HCT116 (cell line): ENCODE measurements at regions not wholly inside any gene's neighbourhood (a gene's known extent, or its start where the extent isn't known, plus 50 kb on each side); places are given as distances from the start of the nearest gene placed in this dataset.

Source experiments
- ATAC-seq: fragments of 200-7000 bp; cut with Tn5 transposase; 2 replicates; pipeline ENCODE4 v1.9.1; 2020; ENCODE audit warnings: mild to moderate bottlenecking, moderate library complexity
- BruUV-seq: library from RNA; stranded (reverse); fragments of 400-500 nt; replicated peaks from 2 replicates; lab custom pipeline; 2021; lab: Mats Ljungman, UMichigan
- CTCF ChIA-PET: fragments of 300-600 bp; sonication (Branson Sonifier 250); formaldehyde crosslinking; loops from one replicate; lab custom pipeline; 2021; ENCODE audit warnings: antibody characterized with exemption; lab: Charles Lee
- POLR2A ChIA-PET: fragments of 300-600, 350-600 bp; sonication (Branson Sonifier 250); formaldehyde crosslinking; loops from one replicate; lab custom pipeline; 2021; ENCODE audit warnings: antibody characterized with exemption; lab: Charles Lee
- RAD21 ChIA-PET, 2 experiments: fragments of 300-600 bp; sonication (Branson Sonifier 250); formaldehyde crosslinking; loops; one replicate each; lab custom pipeline; 2023; ENCODE audit warnings: low total read pairs in 2 of 2; ENCODE audit not compliant: uncharacterized antibody in 2 of 2, unreplicated experiment in 2 of 2, low non-redundant PET in 1 of 2; lab: Charles Lee
- DNase-seq: peaks from one replicate; pipeline ENCODE4 v3.0.0-alpha.2; 2010; ENCODE audit warnings: low read depth, low spot score
- H2AFZ ChIP-seq: fragments of 200-600 bp; shearing (Covaris generic), sonication (generic); 2 replicates; pipeline ENCODE4 v1.6.1; 2017; ENCODE audit warnings: low read depth, mixed run types, mixed read lengths, antibody characterized with exemption, low read length; ENCODE audit not compliant: poor library complexity, severe bottlenecking
- H3K27ac ChIP-seq: 2 replicates; pipeline ENCODE4 v1.5.1; 2012; ENCODE audit warnings: low read depth, low read length
- H3K27me3 ChIP-seq: fragments of 200-600 bp; sonication (generic); 2 replicates; pipeline ENCODE4 v1.6.1; 2016; ENCODE audit warnings: mixed run types, low read length, mixed read lengths; ENCODE audit not compliant: insufficient read depth
- H3K36me3 ChIP-seq, 2 experiments: fragments of 200-500 bp in 1 of 2; fragments of 200-600 bp in 1 of 2; sonication (Bioruptor generic) in 1 of 2; sonication (generic) in 1 of 2; 2 replicates each; pipeline versions ENCODE4 v1.5.1 to v1.6.1; 2014 to 2016; ENCODE audit warnings: low read length in 2 of 2, inconsistent platforms in 1 of 2, mixed read lengths in 1 of 2, mixed run types in 1 of 2; ENCODE audit not compliant: insufficient read depth in 2 of 2, control insufficient read depth in 1 of 2
- H3K4me1 ChIP-seq, 2 experiments: fragments of 200-600 bp in 1 of 2; sonication (generic) in 1 of 2; 2 replicates each; pipeline versions ENCODE4 v1.5.1 to v1.6.1; 2012 to 2017; ENCODE audit warnings: low read length in 2 of 2, inconsistent platforms in 1 of 2, mild to moderate bottlenecking in 1 of 2, mixed read lengths in 1 of 2, mixed run types in 1 of 2, moderate library complexity in 1 of 2; ENCODE audit not compliant: insufficient read depth in 2 of 2, control insufficient read depth in 1 of 2
- H3K4me2 ChIP-seq: fragments of 200-600 bp; sonication (generic); 2 replicates; pipeline ENCODE4 v1.6.1; 2017; ENCODE audit warnings: mixed run types, low read length, mixed read lengths
- H3K4me3 ChIP-seq, 2 experiments: fragments of 200-600 bp in 1 of 2; sonication (generic) in 1 of 2; replicated peaks in 1 of 2; 2 replicates each; pipeline ENCODE4 v1.5.1; 2011 to 2016; ENCODE audit warnings: low read length in 2 of 2, control low read depth in 1 of 2, low read depth in 1 of 2, mild to moderate bottlenecking in 1 of 2, mixed read lengths in 1 of 2, mixed run types in 1 of 2
- H3K79me2 ChIP-seq: fragments of 200-600 bp; sonication (generic); 2 replicates; pipeline ENCODE4 v1.6.1; 2017; ENCODE audit warnings: mild to moderate bottlenecking, mixed run types, low read length, moderate library complexity, mixed read lengths; ENCODE audit not compliant: insufficient read depth
- H3K9ac ChIP-seq: fragments of 200-600 bp; sonication (generic); 2 replicates; pipeline ENCODE4 v1.6.1; 2016; ENCODE audit warnings: low read length, mixed read lengths
- H3K9me2 ChIP-seq: fragments of 200-600 bp; sonication (generic), shearing (Covaris generic); 2 replicates; pipeline ENCODE4 v1.6.1; 2017; ENCODE audit warnings: mixed run types, mild to moderate bottlenecking, moderate library complexity; ENCODE audit not compliant: insufficient read depth
- H3K9me3 ChIP-seq, 2 experiments: fragments of 200-500 bp in 1 of 2; fragments of 200-600 bp in 1 of 2; sonication (Bioruptor generic) in 1 of 2; sonication (generic) in 1 of 2; 2 replicates each; pipeline ENCODE4 v1.6.1; 2014 to 2017; ENCODE audit warnings: low read length in 2 of 2, mixed read lengths in 2 of 2, inconsistent platforms in 1 of 2, low read depth in 1 of 2, mild to moderate bottlenecking in 1 of 2, mixed run types in 1 of 2, moderate library complexity in 1 of 2; ENCODE audit not compliant: control insufficient read depth in 1 of 2, insufficient read depth in 1 of 2
- H4K20me1 ChIP-seq: fragments of 200-600 bp; sonication (generic), shearing (Covaris generic); 2 replicates; pipeline ENCODE4 v1.6.1; 2017; ENCODE audit warnings: mixed run types, mild to moderate bottlenecking, moderate library complexity; ENCODE audit not compliant: insufficient read depth
- ATF3 ChIP-seq: IDR thresholded peaks from 2 replicates; pipeline ENCODE4 v1.6.1; 2012
- CBX3 ChIP-seq: IDR thresholded peaks from 2 replicates; pipeline ENCODE4 v1.6.1; 2012; ENCODE audit warnings: low read depth
- CEBPB ChIP-seq: IDR thresholded peaks from 2 replicates; pipeline ENCODE4 v1.6.1; 2012; ENCODE audit warnings: low read depth
- EGR1 ChIP-seq: IDR thresholded peaks from 2 replicates; pipeline ENCODE4 v1.6.1; 2012; ENCODE audit warnings: low read depth
- EZH2 ChIP-seq: fragments of 200-600 bp; sonication (generic); IDR thresholded peaks from 2 replicates; pipeline ENCODE4 v1.6.1; 2017; ENCODE audit warnings: antibody characterized with exemption, mixed run types
- EZH2phosphoT487 ChIP-seq: fragments of 200-600 bp; IDR thresholded peaks from 2 replicates; pipeline ENCODE4 v1.6.1; 2018; ENCODE audit warnings: antibody characterized with exemption, borderline replicate concordance
- FOSL1 ChIP-seq: IDR thresholded peaks from 2 replicates; pipeline ENCODE4 v1.6.1; 2012; ENCODE audit warnings: low read depth
- JUND ChIP-seq: IDR thresholded peaks from 2 replicates; pipeline ENCODE4 v1.6.1; 2012
- MAX ChIP-seq: IDR thresholded peaks from 2 replicates; pipeline ENCODE4 v1.6.1; 2012
- POLR2A ChIP-seq: IDR thresholded peaks from 2 replicates; pipeline ENCODE4 v1.7.0; 2011; ENCODE audit warnings: borderline replicate concordance; ENCODE audit not compliant: insufficient read depth, insufficient read length; ENCODE audit errors: extremely low read depth
- POLR2AphosphoS5 ChIP-seq: IDR thresholded peaks from 2 replicates; pipeline ENCODE4 v1.6.1; 2011; ENCODE audit warnings: mild to moderate bottlenecking, low read depth, low read length, moderate library complexity
- RAD21 ChIP-seq: IDR thresholded peaks from 2 replicates; pipeline ENCODE4 v1.6.1; 2012; ENCODE audit warnings: low read depth, mild to moderate bottlenecking
- SIN3A ChIP-seq: IDR thresholded peaks from 2 replicates; pipeline ENCODE4 v1.6.1; 2012; ENCODE audit warnings: low read depth
- SP1 ChIP-seq: IDR thresholded peaks from 2 replicates; pipeline ENCODE4 v1.6.1; 2012; ENCODE audit warnings: low read depth
- TCF7L2 ChIP-seq: IDR thresholded peaks from 2 replicates; pipeline ENCODE4 v1.7.0; 2011; ENCODE audit warnings: borderline replicate concordance, inconsistent platforms; ENCODE audit not compliant: insufficient read depth, insufficient read length; ENCODE audit errors: extremely low read depth
- YY1 ChIP-seq: IDR thresholded peaks from 2 replicates; pipeline ENCODE4 v1.6.1; 2011; ENCODE audit warnings: low read length, low read depth, moderate library complexity, mild to moderate bottlenecking; ENCODE audit not compliant: insufficient replicate concordance; ENCODE audit errors: extremely low read depth
- ZFX ChIP-seq: fragments of 450-650 bp; IDR thresholded peaks from 2 replicates; pipeline ENCODE4 v1.6.1; 2017
- ZNF274 ChIP-seq: fragments of 200-500 bp; sonication (Bioruptor generic); IDR thresholded peaks from 2 replicates; pipeline ENCODE4 v1.6.1; 2014; ENCODE audit warnings: mild to moderate bottlenecking, low read depth, low read length, inconsistent platforms
- intact Hi-C: fragments of 100-400 bp; cut with micrococcal nuclease; formaldehyde crosslinking; loops from 2 replicates; pipeline ENCODE4 v1.10.0; 2022
- TF ChIP-seq, protein P1 (sequence below), 3 experiments: fragments of 200-600 bp in 1 of 3; sonication (generic) in 1 of 3; IDR thresholded peaks in 2 of 3; conservative IDR thresholded peaks in 1 of 3; 2 replicates each; pipeline ENCODE4 v1.5.1; 2012 to 2017; ENCODE audit warnings: low read depth in 2 of 3, low read length in 2 of 3, antibody characterized with exemption in 1 of 3, borderline replicate concordance in 1 of 3, control low read depth in 1 of 3, mild to moderate bottlenecking in 1 of 3, mixed read lengths in 1 of 3, mixed run types in 1 of 3, moderate library complexity in 1 of 3; ENCODE audit not compliant: insufficient read depth in 1 of 3
- TF ChIP-seq, protein P2 (sequence below): IDR thresholded peaks from 2 replicates; pipeline ENCODE4 v1.6.1; 2011; ENCODE audit warnings: mild to moderate bottlenecking, low read length, moderate library complexity; ENCODE audit not compliant: insufficient replicate concordance; ENCODE audit errors: extremely low read depth

- Histone ChIP-seq H2AFZ (no peak overlapping the region), H3K27ac (no peak overlapping the region), H3K4me1 (no peaks in the 10 kb centered on the region), H3K79me2 (no peaks in the 10 kb centered on the region), H3K9me2 (no peaks in the 10 kb centered on the region), H3K4me2 (no peak overlapping the region), H3K9ac (no peak overlapping the region), H3K27me3 (no peaks in the 10 kb centered on the region), H3K36me3 (no peaks in the 10 kb centered on the region), H3K4me3 (no peak overlapping the region), H3K9me3 (no peaks in the 10 kb centered on the region; a peak in 2 of 4 replicates), H4K20me1 (no peaks in the 10 kb centered on the region)
- BruUV-seq: no TSS peak
- POLR2A ChIA-PET: no interaction called here
- DNase-seq (no peak), ATAC-seq (no peak)
- RAD21 ChIA-PET: no interaction called here
- no peak for TF ChIP-seq EZH2phosphoT487
- no peak for TF ChIP-seq CBX3
- TF ChIP-seq TCF7L2: no peak
- no peak for TF ChIP-seq YY1
- TF ChIP-seq ATF3: no peak
- CTCF ChIA-PET: no interaction called here
- intact Hi-C loops: no loop called here
Measured at GRCh38 chr2:59342166-59342565, 1101.0 kb upstream of the FANCL start.

DNA sequence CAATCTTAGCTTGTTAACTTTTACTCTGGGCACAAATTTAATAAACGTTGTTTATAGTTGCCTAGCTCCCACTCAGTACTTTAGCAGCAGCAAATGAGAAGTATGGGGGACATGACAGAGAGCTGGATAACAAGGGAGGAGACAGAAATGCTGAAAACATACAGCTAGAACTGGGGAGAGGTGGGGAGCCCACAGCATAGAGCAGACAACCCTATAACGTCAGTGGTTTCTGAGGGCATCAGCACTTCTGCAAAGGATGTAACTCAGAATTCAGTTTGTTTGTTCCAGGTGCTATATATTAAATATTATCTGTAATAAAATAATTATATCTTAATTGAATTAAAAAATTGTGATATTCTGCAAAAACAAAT lies 1098.7 kb upstream of the FANCL start:
- Histone ChIP-seq H3K9me2 (no peaks in the 10 kb centered on the region), H3K79me2 (no peaks in the 10 kb centered on the region), H3K9ac (no peak overlapping the region), H3K27me3 (no peaks in the 10 kb centered on the region), H4K20me1 (no peaks in the 10 kb centered on the region), H3K9me3 (no peaks in the 10 kb centered on the region; a peak in 2 of 4 replicates), H3K4me2 (no peak overlapping the region), H2AFZ (no peak overlapping the region), H3K4me1 (no peaks in the 10 kb centered on the region), H3K36me3 (no peaks in the 10 kb centered on the region), H3K4me3 (no peak overlapping the region), H3K27ac (no peak overlapping the region)
- RAD21 ChIA-PET: no interaction called here
- BruUV-seq: no TSS peak
- POLR2A ChIA-PET: no interaction called here
- intact Hi-C loops: no loop called here
- ATAC-seq (no peak), DNase-seq (no peak)
- CTCF ChIA-PET: no interaction called here
- TF ChIP-seq, protein P1, sequence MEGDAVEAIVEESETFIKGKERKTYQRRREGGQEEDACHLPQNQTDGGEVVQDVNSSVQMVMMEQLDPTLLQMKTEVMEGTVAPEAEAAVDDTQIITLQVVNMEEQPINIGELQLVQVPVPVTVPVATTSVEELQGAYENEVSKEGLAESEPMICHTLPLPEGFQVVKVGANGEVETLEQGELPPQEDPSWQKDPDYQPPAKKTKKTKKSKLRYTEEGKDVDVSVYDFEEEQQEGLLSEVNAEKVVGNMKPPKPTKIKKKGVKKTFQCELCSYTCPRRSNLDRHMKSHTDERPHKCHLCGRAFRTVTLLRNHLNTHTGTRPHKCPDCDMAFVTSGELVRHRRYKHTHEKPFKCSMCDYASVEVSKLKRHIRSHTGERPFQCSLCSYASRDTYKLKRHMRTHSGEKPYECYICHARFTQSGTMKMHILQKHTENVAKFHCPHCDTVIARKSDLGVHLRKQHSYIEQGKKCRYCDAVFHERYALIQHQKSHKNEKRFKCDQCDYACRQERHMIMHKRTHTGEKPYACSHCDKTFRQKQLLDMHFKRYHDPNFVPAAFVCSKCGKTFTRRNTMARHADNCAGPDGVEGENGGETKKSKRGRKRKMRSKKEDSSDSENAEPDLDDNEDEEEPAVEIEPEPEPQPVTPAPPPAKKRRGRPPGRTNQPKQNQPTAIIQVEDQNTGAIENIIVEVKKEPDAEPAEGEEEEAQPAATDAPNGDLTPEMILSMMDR (IDR thresholded peaks at IDR 0.05 in 2 of 3, conservative IDR thresholded peaks at IDR 0.05 in 1 of 3; ENCODE audit: borderline replicate concordance in 1 of 3, insufficient read depth in 1 of 3, low read depth in 2 of 3, low read length in 2 of 3): no peak
- TF ChIP-seq, protein P2, sequence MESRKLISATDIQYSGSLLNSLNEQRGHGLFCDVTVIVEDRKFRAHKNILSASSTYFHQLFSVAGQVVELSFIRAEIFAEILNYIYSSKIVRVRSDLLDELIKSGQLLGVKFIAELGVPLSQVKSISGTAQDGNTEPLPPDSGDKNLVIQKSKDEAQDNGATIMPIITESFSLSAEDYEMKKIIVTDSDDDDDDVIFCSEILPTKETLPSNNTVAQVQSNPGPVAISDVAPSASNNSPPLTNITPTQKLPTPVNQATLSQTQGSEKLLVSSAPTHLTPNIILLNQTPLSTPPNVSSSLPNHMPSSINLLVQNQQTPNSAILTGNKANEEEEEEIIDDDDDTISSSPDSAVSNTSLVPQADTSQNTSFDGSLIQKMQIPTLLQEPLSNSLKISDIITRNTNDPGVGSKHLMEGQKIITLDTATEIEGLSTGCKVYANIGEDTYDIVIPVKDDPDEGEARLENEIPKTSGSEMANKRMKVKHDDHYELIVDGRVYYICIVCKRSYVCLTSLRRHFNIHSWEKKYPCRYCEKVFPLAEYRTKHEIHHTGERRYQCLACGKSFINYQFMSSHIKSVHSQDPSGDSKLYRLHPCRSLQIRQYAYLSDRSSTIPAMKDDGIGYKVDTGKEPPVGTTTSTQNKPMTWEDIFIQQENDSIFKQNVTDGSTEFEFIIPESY: no peak
- no peak for TF ChIP-seq CBX3
- TF ChIP-seq JUND: no peak
- no peak for TF ChIP-seq YY1
- no peak for TF ChIP-seq ZFX
- TF ChIP-seq EGR1: no peak
- TF ChIP-seq POLR2AphosphoS5: no peak
- TF ChIP-seq POLR2A: no peak
- TF ChIP-seq ZNF274: no peak
- no peak for TF ChIP-seq MAX
- TF ChIP-seq CEBPB: no peak
- TF ChIP-seq SP1: no peak
- TF ChIP-seq FOSL1: no peak
- no peak for TF ChIP-seq RAD21
- TF ChIP-seq EZH2: no peak
- TF ChIP-seq SIN3A: no peak
